ENCODE measurements at regions not wholly inside any gene's neighbourhood (a gene's known extent, or its start where the extent isn't known, plus 50 kb on each side); places are given as distances from the start of the nearest gene placed in this dataset.

DNA sequence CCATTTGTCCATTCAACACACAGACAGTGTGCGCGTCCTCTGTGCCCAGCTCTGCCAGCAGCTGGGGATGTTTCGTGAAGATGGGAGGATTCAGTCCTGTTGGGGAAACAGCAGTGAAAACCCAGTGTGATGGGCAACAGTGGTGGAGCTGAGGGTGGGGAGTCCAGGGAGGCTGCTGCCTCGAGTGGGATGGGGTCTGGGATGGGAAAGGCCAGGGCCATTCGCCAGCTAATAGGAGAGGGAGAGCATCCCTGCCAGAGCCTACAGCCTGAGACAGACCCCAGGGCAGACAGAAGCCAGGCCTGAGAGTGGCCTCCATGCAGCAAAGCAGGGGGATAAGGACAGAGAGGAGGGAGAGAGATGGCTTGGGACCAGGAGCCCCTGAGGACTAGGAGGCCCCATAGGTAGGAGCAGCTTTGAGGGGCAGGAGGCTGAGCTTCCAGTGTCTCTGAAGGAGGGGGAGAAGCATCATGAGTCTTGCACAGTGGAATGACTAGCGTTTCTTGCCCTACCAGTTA, 252.6 kb downstream of the NPHP4 start:
- TF ChIP-seq, protein P1, sequence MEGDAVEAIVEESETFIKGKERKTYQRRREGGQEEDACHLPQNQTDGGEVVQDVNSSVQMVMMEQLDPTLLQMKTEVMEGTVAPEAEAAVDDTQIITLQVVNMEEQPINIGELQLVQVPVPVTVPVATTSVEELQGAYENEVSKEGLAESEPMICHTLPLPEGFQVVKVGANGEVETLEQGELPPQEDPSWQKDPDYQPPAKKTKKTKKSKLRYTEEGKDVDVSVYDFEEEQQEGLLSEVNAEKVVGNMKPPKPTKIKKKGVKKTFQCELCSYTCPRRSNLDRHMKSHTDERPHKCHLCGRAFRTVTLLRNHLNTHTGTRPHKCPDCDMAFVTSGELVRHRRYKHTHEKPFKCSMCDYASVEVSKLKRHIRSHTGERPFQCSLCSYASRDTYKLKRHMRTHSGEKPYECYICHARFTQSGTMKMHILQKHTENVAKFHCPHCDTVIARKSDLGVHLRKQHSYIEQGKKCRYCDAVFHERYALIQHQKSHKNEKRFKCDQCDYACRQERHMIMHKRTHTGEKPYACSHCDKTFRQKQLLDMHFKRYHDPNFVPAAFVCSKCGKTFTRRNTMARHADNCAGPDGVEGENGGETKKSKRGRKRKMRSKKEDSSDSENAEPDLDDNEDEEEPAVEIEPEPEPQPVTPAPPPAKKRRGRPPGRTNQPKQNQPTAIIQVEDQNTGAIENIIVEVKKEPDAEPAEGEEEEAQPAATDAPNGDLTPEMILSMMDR (IDR thresholded peaks at IDR 0.05; ENCODE audit: low read depth, low read length, poor library complexity, severe bottlenecking): no peak
- TF ChIP-seq EZH2phosphoT487 (IDR thresholded peaks at IDR 0.05; ENCODE audit: borderline replicate concordance, low read length): no peak

All from DOHH2 (cell line).